Neural crest cell (in vitro differentiated cells): ENCODE measurements at regions not wholly inside any gene's neighbourhood (a gene's known extent, or its start where the extent isn't known, plus 50 kb on each side); places are given as distances from the start of the nearest gene placed in this dataset.
"Not testable (repeated sequence)": the region's sequence is repeated elsewhere in the genome, so short reads cannot be mapped to it uniquely, and the experiment has no call there.

Experiments
- DNase-seq: peaks from one replicate; pipeline ENCODE4 v3.0.0; 2021; ENCODE audit warnings: low read depth, mixed read lengths, low spot score
- H3K27ac Mint-ChIP-seq: one replicate; pipeline ENCODE4 v1.8.0; 2021; ENCODE audit warnings: mild to moderate bottlenecking, mixed read lengths; ENCODE audit not compliant: unreplicated experiment
- H3K27me3 Mint-ChIP-seq: 2 replicates; pipeline ENCODE4 v1.8.0; 2021; ENCODE audit warnings: low read depth, mild to moderate bottlenecking, mixed read lengths
- H3K36me3 Mint-ChIP-seq: 2 replicates; pipeline ENCODE4 v1.8.0; 2021; ENCODE audit warnings: low read depth, mild to moderate bottlenecking, mixed read lengths
- H3K4me1 Mint-ChIP-seq: 2 replicates; pipeline ENCODE4 v1.8.0; 2021; ENCODE audit warnings: mixed read lengths
- H3K4me3 Mint-ChIP-seq: one replicate; pipeline ENCODE4 v1.8.0; 2021; ENCODE audit warnings: mild to moderate bottlenecking, mixed read lengths
- H3K9me3 Mint-ChIP-seq: 2 replicates; pipeline ENCODE4 v1.8.0; 2021; ENCODE audit warnings: mixed read lengths
- CTCF ChIP-seq: fragments of 200-600 bp; sonication (generic); conservative IDR thresholded peaks from 2 replicates; pipeline ENCODE4 v1.5.0; 2021; ENCODE audit warnings: antibody characterized with exemption, mild to moderate bottlenecking

GRCh38 chrX:79026742-79027141 lies 81.6 kb downstream of the P2RY10 start:
- H3K36me3 Mint-ChIP-seq, DNase-seq, H3K27me3 Mint-ChIP-seq, H3K27ac Mint-ChIP-seq, H3K4me3 Mint-ChIP-seq, H3K4me1 Mint-ChIP-seq: not testable (repeated sequence)
- peaks cover 10% of the 10 kb centered on the region for H3K9me3 Mint-ChIP-seq

DNA sequence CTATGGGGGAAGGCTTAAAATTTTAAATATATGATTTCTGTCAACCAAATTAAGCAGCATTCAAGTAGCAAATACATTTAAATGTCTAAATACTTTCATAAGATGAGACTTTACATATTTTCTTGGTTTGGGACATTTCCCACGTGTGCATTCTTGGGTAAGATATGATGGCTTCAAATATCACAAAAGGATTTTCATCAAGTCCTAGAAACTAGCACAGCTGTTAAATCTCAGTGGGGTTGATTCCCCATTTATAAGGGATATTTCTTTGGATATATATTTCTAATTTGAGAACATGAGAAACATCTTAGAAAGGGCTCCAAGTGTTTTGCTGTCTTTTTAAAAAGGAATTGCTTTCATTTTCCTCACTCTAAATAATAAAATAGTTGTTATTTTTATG lies 90.2 kb downstream of the P2RY10 start:
- no peak for TF ChIP-seq CTCF
- Mint-ChIP-seq H3K27ac (no peak overlapping the region), H3K4me1 (no peaks in the 10 kb centered on the region), H3K4me3 (no peak overlapping the region), H3K36me3 (no peaks in the 10 kb centered on the region), H3K9me3 (peaks cover 6% of the 10 kb centered on the region), H3K27me3 (no peaks in the 10 kb centered on the region)
- DNase-seq: no peak

DNA sequence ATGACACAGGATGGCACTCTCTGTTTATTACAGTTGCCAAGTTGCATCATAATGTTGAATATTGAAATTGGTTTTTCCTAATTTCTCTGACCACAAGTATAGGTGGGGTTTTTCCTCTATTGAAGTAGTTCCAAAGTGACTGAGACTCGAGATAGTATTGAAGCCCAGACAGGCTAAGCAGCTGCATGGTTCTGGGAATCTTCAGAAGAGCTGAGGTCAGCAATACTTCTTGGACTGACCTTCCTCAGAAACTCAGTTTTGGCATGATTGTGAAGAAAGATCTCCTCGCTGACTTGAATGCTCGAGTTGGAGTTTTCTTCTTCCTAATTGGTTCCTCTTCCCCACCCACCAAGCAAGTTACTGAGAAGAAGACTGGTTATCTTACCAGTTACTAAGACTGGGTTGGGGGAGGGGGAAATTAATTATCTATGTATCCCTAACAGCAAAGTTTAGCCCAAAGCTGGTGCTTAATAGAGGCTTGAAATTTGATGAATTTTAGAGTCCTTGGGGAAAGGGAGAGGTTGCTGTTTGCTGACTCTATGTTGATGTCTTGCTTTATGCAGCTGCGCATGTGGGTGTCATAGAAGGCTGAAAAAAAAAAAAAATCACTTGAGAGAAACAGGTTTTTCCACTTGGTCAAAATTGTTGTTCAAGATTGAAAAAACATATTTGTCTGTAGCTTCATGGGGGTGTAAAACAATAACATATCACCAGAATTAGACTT lies 91.1 kb downstream of the P2RY10 start:
- Mint-ChIP-seq H3K4me1 (no peaks in the 10 kb centered on the region), H3K4me3 (no peak overlapping the region), H3K27ac (no peak overlapping the region), H3K27me3 (no peaks in the 10 kb centered on the region), H3K9me3 (peaks cover 13% of the 10 kb centered on the region), H3K36me3 (no peaks in the 10 kb centered on the region)
- DNase-seq: no peak
- no peak for TF ChIP-seq CTCF

- H3K9me3 Mint-ChIP-seq: peaks cover 11% of the 10 kb centered on the region
- peaks cover 8% of the 10 kb centered on the region for H3K4me1 Mint-ChIP-seq
Observed at GRCh38 chrX:79065696-79066095, 78.8 kb upstream of the GPR174 start.

GRCh38 chrX:79078114-79078513 lies 66.4 kb upstream of the GPR174 start:
- Mint-ChIP-seq H3K27me3 (no peaks in the 10 kb centered on the region), H3K36me3 (no peaks in the 10 kb centered on the region), H3K4me3 (no peak overlapping the region), H3K9me3 (peaks cover 14% of the 10 kb centered on the region), H3K27ac (no peak overlapping the region), H3K4me1 (peaks cover 6% of the 10 kb centered on the region)
- DNase-seq: no peak
- TF ChIP-seq CTCF: no peak

More at GRCh38 chrX:79065696-79066095, 78.8 kb upstream of the GPR174 start:
- no peak overlapping the region for H3K4me3 Mint-ChIP-seq
- TF ChIP-seq CTCF: no peak
- no peak for DNase-seq
- no peak overlapping the region for H3K27ac Mint-ChIP-seq
- H3K27me3 Mint-ChIP-seq: no peaks in the 10 kb centered on the region
- H3K36me3 Mint-ChIP-seq: peaks cover 2% of the 10 kb centered on the region

- no peak for DNase-seq
- Mint-ChIP-seq H3K27me3 (no peaks in the 10 kb centered on the region), H3K27ac (no peak overlapping the region), H3K36me3 (no peaks in the 10 kb centered on the region), H3K9me3 (peaks cover 5% of the 10 kb centered on the region), H3K4me1 (peaks cover 6% of the 10 kb centered on the region), H3K4me3 (no peak overlapping the region)
- no peak for TF ChIP-seq CTCF
Observed at GRCh38 chrX:79079477-79079876, 65.0 kb upstream of the GPR174 start.
